Sigmoid colon (tissue), 6 donors: ENCODE measurements at regions not wholly inside any gene's neighbourhood (a gene's known extent, or its start where the extent isn't known, plus 50 kb on each side); places are given as distances from the start of the nearest gene placed in this dataset.

Source experiments
- DNase-seq: peaks from one replicate; pipeline ENCODE4 v3.0.0-alpha.2; 2019
- H3K27ac ChIP-seq, 4 donors: fragments of 200-600 bp; sonication (generic); one replicate each; pipeline ENCODE4 v1.5.1; 2016 to 2019; ENCODE audit warnings: mild to moderate bottlenecking in 1 of 4
- H3K27me3 ChIP-seq, 3 donors: fragments of 200-600 bp; sonication (generic); one replicate each; pipeline ENCODE4 v1.5.1; 2019; ENCODE audit warnings: mild to moderate bottlenecking in 1 of 3
- H3K36me3 ChIP-seq, 4 donors: fragments of 200-600 bp; sonication (generic); one replicate each; pipeline ENCODE4 v1.5.1; 2016 to 2019
- H3K4me1 ChIP-seq, 4 donors: fragments of 200-600 bp; sonication (generic); one replicate each; pipeline ENCODE4 v1.5.1; 2017 to 2019
- H3K4me3 ChIP-seq, 4 donors: fragments of 200-600 bp; sonication (generic); one replicate each; pipeline ENCODE4 v1.5.1; 2017 to 2019; ENCODE audit warnings: mild to moderate bottlenecking in 2 of 4, moderate library complexity in 1 of 4
- H3K9me3 ChIP-seq, 4 donors: fragments of 200-600 bp in 3 of 4; sonication (generic) in 3 of 4; one replicate each; pipeline versions ENCODE4 v1.5.1 to v1.6.1; 2013 to 2019
- CTCF ChIP-seq, 4 experiments: fragments of 450-650 bp in 3 of 4; fragments of 200-600 bp in 1 of 4; IDR thresholded peaks; one replicate each; pipeline ENCODE4 v1.5.1; 2016 to 2019; ENCODE audit warnings: antibody characterized with exemption in 4 of 4, mild to moderate bottlenecking in 3 of 4, moderate library complexity in 2 of 4
- EP300 ChIP-seq, 4 donors: sonication (generic); formaldehyde crosslinking; IDR thresholded peaks; one replicate each; pipeline ENCODE4 v1.6.1; 2017; ENCODE audit warnings: antibody characterized with exemption in 4 of 4
- POLR2A ChIP-seq, 2 donors: fragments of 450-650 bp; IDR thresholded peaks; one replicate each; pipeline ENCODE4 v1.6.1; 2016; ENCODE audit warnings: antibody characterized with exemption in 2 of 2, mild to moderate bottlenecking in 2 of 2, moderate library complexity in 2 of 2
- POLR2AphosphoS5 ChIP-seq, 4 donors: sonication (generic); formaldehyde crosslinking; IDR thresholded peaks; one replicate each; pipeline ENCODE4 v1.6.1; 2017; ENCODE audit warnings: antibody characterized with exemption in 4 of 4
- WGBS, 2 donors: extraction: QIAGEN DNeasy Blood & Tissue Kit; methylation state at CpG; one replicate each; pipeline ENCODE4 v1.1.7; 2013; 5-methylcytosine and 5-hydroxymethylcytosine counted together
- intact Hi-C: fragments of 100-400 bp; cut with DNase I; formaldehyde crosslinking; loops from one replicate; pipeline ENCODE4 v1.15.1; 2023
- donor health status: healthy with polysubstance abuse.
- donor health status: healthy.

DNA sequence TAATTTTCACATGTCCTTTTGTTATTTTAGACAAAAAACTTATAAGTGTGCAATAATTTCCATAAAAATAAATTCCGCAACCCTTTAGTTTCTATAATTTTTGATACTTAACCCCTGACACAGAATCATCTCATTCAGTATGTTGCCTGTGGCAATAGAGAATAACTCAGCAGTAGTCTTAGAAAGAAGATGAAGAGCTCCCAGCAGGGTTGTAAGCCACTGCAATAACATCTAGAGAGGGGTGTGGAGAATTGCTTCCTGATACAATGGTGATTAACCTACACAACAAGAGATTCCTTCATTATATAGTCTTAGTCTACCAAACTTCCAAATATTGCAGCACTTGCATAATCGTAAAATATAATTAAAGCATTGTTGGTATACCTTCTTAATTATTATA lies 118.9 kb downstream of the TMX3 start:
- Histone ChIP-seq H3K27me3 (no peaks in the 10 kb centered on the region), H3K27ac (no peak overlapping the region), H3K9me3 (no peaks in the 10 kb centered on the region), H3K4me3 (no peak overlapping the region), H3K4me1 (no peaks in the 10 kb centered on the region), H3K36me3 (no peaks in the 10 kb centered on the region)
- intact Hi-C loops: no loop called here
- no peak for DNase-seq
- WGBS, 2 donors: 76 to 91% methylated on average over 2 of the region's 2 CpGs
- TF ChIP-seq POLR2AphosphoS5 (IDR thresholded peaks at IDR 0.05): no peak
- TF ChIP-seq EP300 (IDR thresholded peaks at IDR 0.05): no peak
- TF ChIP-seq CTCF (IDR thresholded peaks at IDR 0.05): no peak
- TF ChIP-seq POLR2A (IDR thresholded peaks at IDR 0.05): no peak

- TF ChIP-seq CTCF (IDR thresholded peaks at IDR 0.05) (no peak), POLR2AphosphoS5 (IDR thresholded peaks at IDR 0.05) (no peak), EP300 (IDR thresholded peaks at IDR 0.05) (no peak), POLR2A (IDR thresholded peaks at IDR 0.05) (no peak)
- H3K9me3 ChIP-seq: no peaks in the 10 kb centered on the region
- no peak overlapping the region for H3K27ac ChIP-seq
- no peak for DNase-seq
- 50 to 65% methylated on average over 5 of the region's 5 CpGs for WGBS, 2 donors
- H3K4me3 ChIP-seq: no peak overlapping the region
- no peaks in the 10 kb centered on the region for H3K27me3 ChIP-seq
- H3K36me3 ChIP-seq: no peaks in the 10 kb centered on the region
- intact Hi-C loops: no loop called here
- H3K4me1 ChIP-seq: no peaks in the 10 kb centered on the region
Measured at GRCh38 chr18:68588169-68588568, 126.7 kb downstream of the TMX3 start.

- 63 to 84% methylated on average over 1 of the region's 1 CpG for WGBS, 2 donors
- Histone ChIP-seq H3K27ac (no peak overlapping the region), H3K4me1 (no peaks in the 10 kb centered on the region), H3K9me3 (no peaks in the 10 kb centered on the region), H3K36me3 (no peaks in the 10 kb centered on the region), H3K27me3 (no peaks in the 10 kb centered on the region), H3K4me3 (no peak overlapping the region)
- intact Hi-C loops: no loop called here
- no peak for TF ChIP-seq POLR2A (IDR thresholded peaks at IDR 0.05)
- TF ChIP-seq EP300 (IDR thresholded peaks at IDR 0.05): no peak
- no peak for TF ChIP-seq CTCF (IDR thresholded peaks at IDR 0.05)
- no peak for TF ChIP-seq POLR2AphosphoS5 (IDR thresholded peaks at IDR 0.05)
- DNase-seq: no peak
Measured at GRCh38 chr18:68583685-68584084, 131.2 kb downstream of the TMX3 start.

DNA sequence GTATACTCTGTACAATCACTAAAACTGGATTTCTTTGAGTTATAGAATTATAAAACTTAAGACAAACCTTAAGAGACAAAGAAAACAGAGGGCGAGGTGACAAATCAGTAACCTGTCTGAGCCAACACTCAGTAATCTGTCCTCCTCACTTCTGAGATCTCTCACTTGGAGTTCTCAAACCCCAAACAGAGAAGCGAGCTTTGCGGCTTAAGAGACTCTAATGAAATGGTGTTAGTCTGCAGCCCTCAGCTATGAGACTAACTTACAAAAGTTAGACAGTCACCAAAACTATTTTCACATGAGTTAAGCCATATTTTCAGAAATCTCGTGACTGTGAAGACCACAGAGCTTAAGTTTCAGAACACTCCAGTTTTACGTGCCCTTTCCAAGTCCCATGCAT lies 140.6 kb downstream of the TMX3 start:
- WGBS, 2 donors: 84 to 88% methylated on average over 5 of the region's 5 CpGs

More for the DNA sequence above, 140.6 kb downstream of the TMX3 start:
- intact Hi-C loops: no loop called here
- no peaks in the 10 kb centered on the region for H3K9me3 ChIP-seq
- H3K36me3 ChIP-seq: no peaks in the 10 kb centered on the region
- H3K4me3 ChIP-seq: no peak overlapping the region
- no peak for DNase-seq
- no peaks in the 10 kb centered on the region for H3K27me3 ChIP-seq
- no peaks in the 10 kb centered on the region for H3K4me1 ChIP-seq
- no peak overlapping the region for H3K27ac ChIP-seq
- TF ChIP-seq POLR2A (IDR thresholded peaks at IDR 0.05) (no peak), EP300 (IDR thresholded peaks at IDR 0.05) (no peak), POLR2AphosphoS5 (IDR thresholded peaks at IDR 0.05) (no peak), CTCF (IDR thresholded peaks at IDR 0.05) (no peak)
